GM18867 (cell line): ENCODE measurements at regions not wholly inside any gene's neighbourhood (a gene's known extent, or its start where the extent isn't known, plus 50 kb on each side); places are given as distances from the start of the nearest gene placed in this dataset.

Experiments
- ATAC-seq: cut with Tn5 transposase; IDR thresholded peaks from one replicate; pipeline ENCODE4 v1.9.1; 2021; ENCODE audit warnings: mild to moderate bottlenecking, moderate library complexity; ENCODE audit not compliant: unreplicated experiment

- ATAC-seq, result no peak
These were observed 141.7 kb upstream of the TMEM72 start for GRCh38 chr10:44769450-44769849.

- no peak for ATAC-seq
These were observed 139.7 kb upstream of the TMEM72 start for GRCh38 chr10:44771233-44771995.

GRCh38 chr10:44773565-44773964 lies 137.6 kb upstream of the TMEM72 start:
- no peak for ATAC-seq

GRCh38 chr10:44774676-44775401 lies 136.3 kb upstream of the TMEM72 start:
- no peak for ATAC-seq

DNA sequence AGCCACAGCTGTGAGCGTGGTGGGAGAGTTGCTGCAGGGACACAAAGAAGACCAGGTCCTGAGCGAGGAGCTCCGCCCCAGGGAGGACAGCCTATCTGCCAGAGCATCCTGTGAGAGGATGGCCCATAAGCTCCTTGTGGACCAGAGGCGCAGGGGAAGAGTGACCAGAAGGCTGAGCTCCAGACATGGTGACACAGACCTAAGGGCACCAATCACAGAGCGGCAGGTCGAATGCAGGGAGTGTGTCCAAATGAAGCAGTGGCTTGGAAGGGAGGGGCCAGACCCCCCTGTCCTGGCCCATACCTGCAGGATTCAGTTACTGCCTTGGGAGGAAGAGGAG lies 135.8 kb upstream of the TMEM72 start:
- ATAC-seq, result no peak

GRCh38 chr10:44776181-44776580 lies 135.0 kb upstream of the TMEM72 start:
- no peak for ATAC-seq

DNA sequence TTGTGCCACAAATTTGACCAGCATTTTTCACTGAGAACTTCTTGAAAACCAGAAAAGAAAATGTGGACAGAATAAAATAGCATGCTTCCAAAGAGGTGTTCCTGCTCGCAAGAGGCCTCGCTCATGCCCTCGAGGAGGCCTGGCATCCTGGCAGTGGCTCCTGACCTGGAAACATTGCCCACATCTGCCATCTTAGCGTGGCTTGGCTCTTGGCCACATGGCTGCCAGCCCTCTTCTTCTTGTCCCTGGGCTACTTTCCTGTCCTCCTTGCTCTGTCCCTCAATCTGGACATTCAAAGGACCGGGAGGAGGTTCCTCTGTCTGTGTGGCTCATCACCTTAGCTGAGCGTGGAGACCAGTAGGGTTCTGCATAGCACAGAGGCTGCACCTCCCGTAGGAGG lies 131.6 kb upstream of the TMEM72 start:
- no peak for ATAC-seq

GRCh38 chr10:44780426-44780825 lies 130.7 kb upstream of the TMEM72 start:
- no peak for ATAC-seq

- ATAC-seq, result no peak
These were observed 130.0 kb upstream of the TMEM72 start for GRCh38 chr10:44781131-44781530.

DNA sequence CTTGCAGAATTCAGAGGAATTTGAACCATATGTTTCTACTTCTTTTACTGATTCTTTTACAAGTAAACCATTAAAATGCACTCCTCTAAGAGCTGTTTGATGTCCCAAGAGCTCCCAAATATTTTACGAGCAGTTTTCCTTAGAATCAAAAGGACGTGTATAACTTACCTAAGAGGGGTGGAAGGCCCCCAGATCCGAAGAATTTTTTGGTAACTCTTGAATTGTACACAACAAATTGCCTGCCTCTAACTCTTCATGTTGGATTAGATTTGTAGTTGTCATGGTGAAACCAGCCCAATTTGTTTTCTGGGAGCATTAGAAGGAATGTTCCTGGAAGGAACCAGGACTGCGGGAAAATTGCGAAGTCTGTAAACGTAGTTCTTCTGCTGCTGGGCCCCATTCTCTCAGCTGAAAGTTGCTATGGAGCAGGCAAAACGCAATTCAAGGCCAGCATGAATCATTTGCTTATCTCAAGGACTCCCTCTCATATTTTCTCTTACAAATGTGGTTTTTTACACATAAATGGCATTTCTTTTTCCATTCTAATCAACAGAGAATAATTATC lies 124.8 kb upstream of the TMEM72 start:
- ATAC-seq, result no peak

GRCh38 chr10:44787480-44788075 lies 123.6 kb upstream of the TMEM72 start:
- ATAC-seq, result no peak

DNA sequence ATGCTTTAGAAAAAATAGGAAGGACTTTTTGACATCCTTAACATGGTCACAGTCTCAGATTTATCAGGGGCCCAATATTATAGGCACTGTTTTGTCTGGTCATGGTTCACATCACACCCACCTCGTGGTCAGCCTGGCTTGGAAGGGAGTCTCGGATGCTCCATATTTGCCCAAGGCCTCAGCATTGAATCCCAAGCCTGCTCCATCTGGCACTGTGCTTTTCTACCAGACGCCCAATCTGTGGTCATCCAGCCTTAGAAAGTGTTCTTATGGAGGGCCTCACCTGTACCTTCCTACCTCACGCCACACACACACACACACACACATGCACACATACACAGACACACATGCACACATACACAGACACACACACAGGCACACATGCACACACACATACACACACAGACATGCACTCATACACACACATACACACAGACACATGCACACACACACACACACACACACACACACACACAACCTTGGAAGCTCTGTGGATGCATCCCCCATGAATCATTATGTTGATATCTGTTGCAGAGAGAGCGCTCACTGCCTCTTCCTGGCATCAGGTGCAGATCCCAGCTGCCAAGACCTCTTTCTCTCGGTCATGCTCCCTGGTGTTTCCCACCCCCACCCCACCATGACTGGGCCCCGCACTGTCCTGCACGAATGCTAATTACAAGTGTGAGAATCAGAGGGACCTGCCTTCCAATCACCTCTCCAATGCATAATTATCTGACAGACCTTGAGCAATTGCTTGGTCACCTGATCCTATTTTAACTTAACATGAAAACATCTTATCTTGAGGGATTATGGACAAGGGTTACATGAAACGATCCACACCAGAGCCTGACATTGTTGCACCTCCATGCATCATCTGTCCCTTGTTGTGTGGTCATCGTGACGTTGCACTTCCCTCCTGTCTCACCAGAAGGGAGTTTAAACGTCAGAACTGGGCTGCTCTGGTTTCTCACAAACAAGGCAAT lies 122.7 kb upstream of the TMEM72 start:
- ATAC-seq, result no peak

GRCh38 chr10:44792119-44792775 lies 118.9 kb upstream of the TMEM72 start:
- no peak for ATAC-seq

- no peak for ATAC-seq
These were observed 111.2 kb upstream of the TMEM72 start for GRCh38 chr10:44799966-44800365.

- no peak for ATAC-seq
These were observed 109.5 kb upstream of the TMEM72 start for GRCh38 chr10:44801383-44802327.

DNA sequence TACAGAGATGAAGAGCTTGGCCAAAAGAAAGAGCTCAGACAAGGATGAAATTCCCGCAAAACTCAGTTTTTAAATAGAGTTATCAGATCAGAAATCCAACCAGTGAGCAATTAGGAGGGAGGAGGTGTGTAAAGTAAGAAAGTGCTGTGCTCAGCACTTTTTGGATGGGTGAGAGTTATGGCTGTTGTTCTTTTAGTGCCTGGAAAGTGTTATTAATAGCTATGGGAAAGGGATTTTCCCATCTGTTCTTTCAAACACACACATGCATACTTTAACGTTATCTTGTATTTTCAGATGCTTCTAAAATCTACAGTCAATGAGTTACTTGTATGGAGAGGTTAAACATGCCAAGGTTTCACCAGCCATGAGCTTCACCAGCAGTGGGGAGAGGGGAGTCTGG lies 107.3 kb upstream of the TMEM72 start:
- ATAC-seq, result no peak

DNA sequence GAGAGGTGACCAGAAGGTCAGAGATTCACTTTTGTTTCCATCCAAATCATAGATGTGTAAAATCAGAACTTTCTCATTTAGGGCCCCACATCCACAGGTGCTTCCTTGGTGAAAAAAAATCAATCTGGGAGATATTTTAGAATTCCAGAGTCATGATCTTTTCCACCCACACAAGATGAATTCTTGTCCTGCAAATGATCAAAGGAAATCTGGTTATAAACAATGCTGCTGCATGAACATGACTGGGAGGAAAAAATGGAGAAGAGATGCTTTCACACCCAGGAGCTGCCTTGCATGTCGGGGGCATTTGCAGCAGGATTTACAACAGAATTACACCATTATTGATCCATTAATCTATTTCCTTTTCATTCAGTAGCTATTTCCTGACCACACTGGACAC lies 106.5 kb upstream of the TMEM72 start:
- ATAC-seq, result no peak

DNA sequence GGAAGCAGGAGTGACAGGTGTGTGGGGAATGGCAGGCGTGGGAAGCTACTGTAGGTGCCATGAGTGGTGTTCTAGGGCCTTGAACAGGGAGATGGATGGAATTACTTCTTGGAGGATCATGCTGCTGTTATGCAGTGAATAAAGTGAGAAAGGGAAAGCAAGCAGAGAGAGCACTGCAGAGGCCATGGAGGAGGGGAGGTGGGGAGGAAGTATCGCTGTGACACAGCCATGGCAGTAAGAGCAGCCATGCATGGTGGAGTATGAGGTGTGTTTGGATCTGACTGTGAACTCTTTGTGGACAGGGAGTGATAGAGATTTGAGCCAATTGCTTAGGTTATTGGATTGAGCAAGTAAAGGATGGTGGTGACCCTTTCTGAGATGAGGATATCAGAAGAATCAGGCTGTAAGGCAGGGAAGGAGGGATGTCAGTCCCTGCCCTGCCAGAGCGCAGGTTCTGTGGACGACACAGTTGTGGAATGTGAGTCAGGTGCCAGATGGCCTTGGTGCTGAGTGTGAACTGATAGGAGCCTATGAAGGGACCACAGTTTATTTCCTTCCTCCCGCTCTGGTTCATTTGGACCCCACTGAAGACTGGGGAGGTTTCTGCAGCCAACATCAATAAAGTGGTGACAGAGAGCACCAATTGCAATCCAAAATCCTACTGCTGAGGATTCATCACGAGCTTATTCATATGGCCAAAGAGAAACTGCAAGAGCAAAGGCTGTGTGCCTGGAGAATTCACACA lies 105.5 kb upstream of the TMEM72 start:
- ATAC-seq, result no peak
